ENCODE measurements at regions not wholly inside any gene's neighbourhood (a gene's known extent, or its start where the extent isn't known, plus 50 kb on each side); places are given as distances from the start of the nearest gene placed in this dataset.

GRCh38 chr6:753486-753885, 60.5 kb upstream of the EXOC2 start:
- TF ChIP-seq, protein P1, sequence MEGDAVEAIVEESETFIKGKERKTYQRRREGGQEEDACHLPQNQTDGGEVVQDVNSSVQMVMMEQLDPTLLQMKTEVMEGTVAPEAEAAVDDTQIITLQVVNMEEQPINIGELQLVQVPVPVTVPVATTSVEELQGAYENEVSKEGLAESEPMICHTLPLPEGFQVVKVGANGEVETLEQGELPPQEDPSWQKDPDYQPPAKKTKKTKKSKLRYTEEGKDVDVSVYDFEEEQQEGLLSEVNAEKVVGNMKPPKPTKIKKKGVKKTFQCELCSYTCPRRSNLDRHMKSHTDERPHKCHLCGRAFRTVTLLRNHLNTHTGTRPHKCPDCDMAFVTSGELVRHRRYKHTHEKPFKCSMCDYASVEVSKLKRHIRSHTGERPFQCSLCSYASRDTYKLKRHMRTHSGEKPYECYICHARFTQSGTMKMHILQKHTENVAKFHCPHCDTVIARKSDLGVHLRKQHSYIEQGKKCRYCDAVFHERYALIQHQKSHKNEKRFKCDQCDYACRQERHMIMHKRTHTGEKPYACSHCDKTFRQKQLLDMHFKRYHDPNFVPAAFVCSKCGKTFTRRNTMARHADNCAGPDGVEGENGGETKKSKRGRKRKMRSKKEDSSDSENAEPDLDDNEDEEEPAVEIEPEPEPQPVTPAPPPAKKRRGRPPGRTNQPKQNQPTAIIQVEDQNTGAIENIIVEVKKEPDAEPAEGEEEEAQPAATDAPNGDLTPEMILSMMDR (IDR thresholded peaks at IDR 0.05) = no peak
- TF ChIP-seq POLR2A (IDR thresholded peaks at IDR 0.05) = no peak

Measured in testis (tissue), 2 donors.